Mammary epithelial cell (primary cell): ENCODE measurements at regions not wholly inside any gene's neighbourhood (a gene's known extent, or its start where the extent isn't known, plus 50 kb on each side); places are given as distances from the start of the nearest gene placed in this dataset.

ENCODE experiments used
- CTCF ChIP-seq, 2 donors: IDR thresholded peaks in 1 of 2; conservative IDR thresholded peaks in 1 of 2; 2 replicates each; pipeline ENCODE4 v1.5.1; 2011 to 2012; ENCODE audit warnings: inconsistent platforms in 2 of 2, low read length in 2 of 2, mild to moderate bottlenecking in 2 of 2, control low read depth in 1 of 2, low read depth in 1 of 2; ENCODE audit not compliant: insufficient read depth in 1 of 2; ENCODE audit errors: extremely low read depth in 1 of 2
- EZH2 ChIP-seq: IDR thresholded peaks from 2 replicates; pipeline ENCODE4 v1.6.1; 2012; ENCODE audit warnings: low read length, inconsistent platforms, borderline replicate concordance

DNA sequence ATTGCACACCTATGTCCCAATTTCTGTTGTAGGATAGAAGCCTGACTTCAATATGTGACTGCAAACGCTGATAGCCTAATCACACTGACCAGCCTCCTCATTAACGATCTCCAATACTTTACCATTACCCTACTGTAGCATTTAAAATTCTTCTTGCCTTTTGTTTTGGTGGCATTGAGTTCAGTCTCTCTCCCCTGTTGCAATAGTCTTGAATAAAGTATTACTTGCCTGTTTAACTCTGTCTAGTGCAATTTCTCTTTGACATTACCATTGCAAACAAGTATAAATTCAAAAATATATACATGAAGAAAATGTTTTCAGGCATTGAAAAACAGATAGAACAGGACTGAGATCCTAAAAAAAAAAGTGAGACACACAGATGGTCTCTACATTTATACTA is 649.1 kb upstream of the B3GAT1 start:
- TF ChIP-seq CTCF (conservative IDR thresholded peaks at IDR 0.05 in 1 of 2, IDR thresholded peaks at IDR 0.05 in 1 of 2; ENCODE audit: extremely low read depth in 1 of 2, insufficient read depth in 1 of 2, low read depth in 1 of 2, low read length in 2 of 2): no peak
- TF ChIP-seq EZH2: no peak
